B cell (primary cell): ENCODE measurements at regions not wholly inside any gene's neighbourhood (a gene's known extent, or its start where the extent isn't known, plus 50 kb on each side); places are given as distances from the start of the nearest gene placed in this dataset.
A peak's percentile ranks its signal among the peaks of the same experiment; 100 is the strongest.

Experiments
- ATAC-seq: fragments of 200-7000 bp; cut with Tn5 transposase; one replicate; pipeline ENCODE4 v1.10.0; 2021; ENCODE audit warnings: low read depth, mild to moderate bottlenecking, moderate number of reproducible peaks, moderate library complexity
- CTCF ChIA-PET: fragments of 350-600 bp; sonication (Branson Sonifier 250); formaldehyde crosslinking; loops from one replicate; lab custom pipeline; 2021; ENCODE audit warnings: antibody characterized with exemption, inconsistent platforms; lab: Charles Lee
- POLR2A ChIA-PET: fragments of 350-600 bp; sonication (Branson Sonifier 250); formaldehyde crosslinking; loops from one replicate; lab custom pipeline; 2021; ENCODE audit warnings: antibody characterized with exemption; lab: Charles Lee
- DNase-seq: peaks from one replicate; pipeline ENCODE4 v3.0.0; 2013
- H2AFZ ChIP-seq: 2 replicates; pipeline ENCODE4 v1.6.1; 2012; ENCODE audit warnings: mild to moderate bottlenecking, low read depth, low read length; ENCODE audit not compliant: insufficient read depth, poor library complexity, severe bottlenecking
- H3K27ac ChIP-seq, 2 donors: 1 replicate in 1 of 2; 2 replicates in 1 of 2; pipeline ENCODE4 v1.5.1; 2012 to 2013; ENCODE audit warnings: low read length in 2 of 2, mild to moderate bottlenecking in 2 of 2, moderate library complexity in 1 of 2
- H3K27me3 ChIP-seq, 4 experiments: fragments of 200-600 bp in 1 of 4; sonication (generic) in 1 of 4; replicated peaks in 1 of 4; 1 replicate in 2 of 4; 2 replicates in 2 of 4; pipeline versions ENCODE4 v1.6.1 to v1.7.0; 2013 to 2016; ENCODE audit warnings: low read length in 3 of 4, mild to moderate bottlenecking in 2 of 4, mixed read lengths in 1 of 4, moderate library complexity in 1 of 4; ENCODE audit not compliant: insufficient read depth in 4 of 4, control insufficient read depth in 3 of 4; ENCODE audit errors: control extremely low read depth in 1 of 4
- H3K36me3 ChIP-seq, 2 experiments: replicated peaks in 1 of 2; 1 replicate in 1 of 2; 2 replicates in 1 of 2; pipeline versions ENCODE4 v1.6.1 to v1.7.1; 2013; ENCODE audit warnings: low read length in 1 of 2; ENCODE audit not compliant: insufficient read depth in 2 of 2, control insufficient read depth in 1 of 2; ENCODE audit errors: control extremely low read depth in 1 of 2, extremely low read depth in 1 of 2
- H3K4me1 ChIP-seq, 2 donors: fragments of 200-600 bp in 1 of 2; sonication (generic) in 1 of 2; 1 replicate in 1 of 2; 2 replicates in 1 of 2; pipeline versions ENCODE4 v1.5.1 to v1.6.1; 2013 to 2017; ENCODE audit warnings: low read length in 2 of 2; ENCODE audit not compliant: control insufficient read depth in 2 of 2, insufficient read depth in 2 of 2
- H3K4me2 ChIP-seq: replicated peaks from 2 replicates; pipeline ENCODE3; 2012; ENCODE audit warnings: mild to moderate bottlenecking, low read depth, low read length; ENCODE audit not compliant: poor library complexity, severe bottlenecking
- H3K4me3 ChIP-seq, 5 experiments: fragments of 200-600 bp in 1 of 5; sonication (generic) in 1 of 5; 1 replicate in 3 of 5; 2 replicates in 2 of 5; pipeline versions ENCODE4 v1.5.1 to v1.7.0; 2011 to 2016; ENCODE audit warnings: low read length in 4 of 5, mild to moderate bottlenecking in 4 of 5, low read depth in 2 of 5, control low read depth in 1 of 5, moderate library complexity in 1 of 5; ENCODE audit not compliant: insufficient read depth in 1 of 5; ENCODE audit errors: control extremely low read depth in 1 of 5, extremely low read depth in 1 of 5
- H3K79me2 ChIP-seq: fragments of 200-600 bp; sonication (generic); one replicate; pipeline ENCODE4 v1.6.0; 2016; ENCODE audit warnings: low read length; ENCODE audit not compliant: control insufficient read depth, insufficient read depth
- H3K9ac ChIP-seq: fragments of 200-600 bp; sonication (generic); 2 replicates; pipeline ENCODE4 v1.6.1; 2017; ENCODE audit warnings: mild to moderate bottlenecking, low read length, moderate library complexity
- H3K9me3 ChIP-seq, 3 donors: one replicate each; pipeline versions ENCODE4 v1.6.1 to v1.7.1; 2013; ENCODE audit warnings: low read length in 2 of 3; ENCODE audit not compliant: control insufficient read depth in 2 of 3, insufficient read depth in 1 of 3; ENCODE audit errors: control extremely low read depth in 1 of 3
- H4K20me1 ChIP-seq: 2 replicates; pipeline ENCODE4 v1.6.0; 2012; ENCODE audit warnings: mild to moderate bottlenecking, low read length; ENCODE audit not compliant: insufficient read depth, control insufficient read depth, poor library complexity, severe bottlenecking
- H3K27ac Mint-ChIP-seq: one replicate; pipeline ENCODE4 v1.8.0; 2021; ENCODE audit warnings: mixed read lengths
- H3K27me3 Mint-ChIP-seq: one replicate; pipeline ENCODE4 v1.8.0; 2021; ENCODE audit warnings: mixed read lengths
- H3K4me1 Mint-ChIP-seq: one replicate; pipeline ENCODE4 v1.8.0; 2021; ENCODE audit warnings: mixed read lengths
- H3K4me3 Mint-ChIP-seq: one replicate; pipeline ENCODE4 v1.8.0; 2021; ENCODE audit warnings: mixed read lengths
- H3K9me3 Mint-ChIP-seq: one replicate; pipeline ENCODE4 v1.8.0; 2022; ENCODE audit warnings: mixed read lengths; ENCODE audit not compliant: insufficient read depth
- CTCF ChIP-seq: fragments of 200-600 bp; IDR thresholded peaks from one replicate; pipeline ENCODE4 v1.8.0; 2022; ENCODE audit warnings: antibody characterized with exemption, mild to moderate bottlenecking
- EZH2 ChIP-seq: IDR thresholded peaks from 2 replicates; pipeline ENCODE4 v1.6.1; 2012; ENCODE audit warnings: borderline replicate concordance, low read depth, mild to moderate bottlenecking, moderate library complexity, low read length; ENCODE audit not compliant: insufficient read depth, poor library complexity, severe bottlenecking
- WGBS: methylation state at CpG from one replicate; pipeline ENCODE4 v1.1.5; 2013; ENCODE audit warnings: missing lambda C conversion rate; ENCODE audit not compliant: insufficient coverage; 5-methylcytosine and 5-hydroxymethylcytosine counted together
- intact Hi-C: fragments of 100-400 bp; cut with micrococcal nuclease; formaldehyde crosslinking; loops from one replicate; pipeline ENCODE4 v1.10.0; 2022

GRCh38 chr2:136424112-136424511 lies 306.2 kb upstream of the CXCR4 start:
- ATAC-seq (no peak), DNase-seq (peak; percentile 11)
- intact Hi-C loops, result no loop called here
- Histone ChIP-seq H3K4me3 (peak overlapping the region in 3 of 5 experiments; percentile 56 to 92 (median 57)), H4K20me1 (no peaks in the 10 kb centered on the region), H3K4me2 (peak overlapping the region; percentile 96), H3K27me3 (peaks cover 0 to 20% (median 4%) of the 10 kb centered on the region in 4 experiments), H3K9me3 (peaks cover 0 to 11% (median 0%) of the 10 kb centered on the region in 3 donors), H3K4me1 (peaks cover 10% of the 10 kb centered on the region in 2 donors), H3K36me3 (no peaks in the 10 kb centered on the region), H3K79me2 (no peaks in the 10 kb centered on the region), H3K9ac (peak overlapping the region; percentile 75), H2AFZ (peak overlapping the region; percentile 89), H3K27ac (no peak overlapping the region)
- no peak for TF ChIP-seq CTCF
- Mint-ChIP-seq H3K27me3 (peaks cover 33% of the 10 kb centered on the region), H3K27ac (no peak overlapping the region), H3K9me3 (peaks cover 3% of the 10 kb centered on the region), H3K4me3 (peak overlapping the region; percentile 84), H3K4me1 (peaks cover 13% of the 10 kb centered on the region)
- ChIA-PET CTCF (interaction anchor here (0.8 to 3.4 kb wide), 14 partner anchors 9 to 1415 kb away, joined by 3 to 23 read pairs (median 5); no protein-coding TSS in a partner anchor), POLR2A (interaction anchor here (0.7 to 1.0 kb wide), 2 partner anchors 241 to 305 kb away, joined by 3 to 4 read pairs; no protein-coding TSS in a partner anchor)
- WGBS, result 40% methylated on average over 6 of the region's 7 CpGs

DNA sequence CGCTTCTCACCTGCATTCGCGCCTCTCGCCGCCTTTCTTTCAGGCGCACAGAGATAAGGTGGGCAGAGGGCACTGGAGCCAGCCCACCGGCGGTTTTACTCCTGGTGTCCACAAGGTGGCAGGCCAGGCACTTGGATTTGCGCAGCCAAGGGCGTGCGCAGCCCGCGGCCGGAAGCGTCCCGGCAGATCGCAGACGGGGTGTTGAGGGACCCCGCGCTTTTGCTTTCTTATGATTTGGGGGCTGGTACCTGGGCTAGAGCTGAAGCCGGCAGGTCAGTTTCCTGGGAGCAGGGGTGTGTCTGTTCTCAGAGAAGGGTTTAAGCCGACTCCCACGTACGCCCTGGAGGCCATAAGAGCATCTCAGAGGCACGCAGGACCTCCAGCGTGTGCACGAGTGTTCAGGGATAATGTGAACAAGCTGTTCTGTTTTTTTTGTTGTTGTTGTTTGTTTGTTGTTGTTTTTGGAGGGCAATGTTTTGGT lies 305.6 kb upstream of the CXCR4 start:
- Histone ChIP-seq H3K36me3 (no peaks in the 10 kb centered on the region), H3K4me2 (peak overlapping the region; percentile 96), H3K9ac (peak overlapping the region; percentile 75), H3K4me3 (peak overlapping the region; percentile 42 to 92 (median 57)), H3K27ac (no peak overlapping the region), H4K20me1 (no peaks in the 10 kb centered on the region), H3K4me1 (peaks cover 10% of the 10 kb centered on the region in 2 donors), H3K79me2 (no peaks in the 10 kb centered on the region), H3K9me3 (peaks cover 0 to 11% (median 0%) of the 10 kb centered on the region in 3 donors), H2AFZ (peak overlapping the region; percentile 89), H3K27me3 (peaks cover 0 to 20% (median 4%) of the 10 kb centered on the region in 4 experiments)
- DNase-seq (peak; percentile 86), ATAC-seq (peak; percentile 100)
- Mint-ChIP-seq H3K27ac (peak overlapping the region; percentile 28), H3K4me1 (peaks cover 13% of the 10 kb centered on the region), H3K27me3 (peaks cover 39% of the 10 kb centered on the region), H3K4me3 (peak overlapping the region; percentile 84), H3K9me3 (peaks cover 3% of the 10 kb centered on the region)
- ChIA-PET POLR2A (interaction anchor here (1.0 kb wide), 1 partner anchor 305 kb away, joined by 4 read pairs; no protein-coding TSS in a partner anchor), CTCF (interaction anchor here (0.6 to 3.4 kb wide), 20 partner anchors 9 to 1720 kb away, joined by 3 to 23 read pairs (median 4); no protein-coding TSS in a partner anchor)
- intact Hi-C loops, result loop anchor here (1.0 to 2.0 kb wide), 2 partner anchors 41 to 510 kb away; no protein-coding TSS in a partner anchor
- TF ChIP-seq CTCF, result peak; percentile 86
- TF ChIP-seq EZH2, result no peak
- under 1% methylated on average over 27 of the region's 27 CpGs for WGBS
